Stimulated activated CD8-positive, alpha-beta memory T cell treated with anti-CD3 and anti-CD28 coated beads, Interleukin-15, amount 100 ng/mL, for 4 hours (primary cell): ENCODE measurements at regions not wholly inside any gene's neighbourhood (a gene's known extent, or its start where the extent isn't known, plus 50 kb on each side); places are given as distances from the start of the nearest gene placed in this dataset.

Source experiments
- DNase-seq, 2 donors: peaks; one replicate each; pipeline ENCODE4 v3.0.0-alpha.2; 2020; ENCODE audit warnings: low read depth in 2 of 2

- DNase-seq, result no peak
Measured at GRCh38 chr10:2117641-2118040, 380.3 kb upstream of the ADARB2 start.

DNA sequence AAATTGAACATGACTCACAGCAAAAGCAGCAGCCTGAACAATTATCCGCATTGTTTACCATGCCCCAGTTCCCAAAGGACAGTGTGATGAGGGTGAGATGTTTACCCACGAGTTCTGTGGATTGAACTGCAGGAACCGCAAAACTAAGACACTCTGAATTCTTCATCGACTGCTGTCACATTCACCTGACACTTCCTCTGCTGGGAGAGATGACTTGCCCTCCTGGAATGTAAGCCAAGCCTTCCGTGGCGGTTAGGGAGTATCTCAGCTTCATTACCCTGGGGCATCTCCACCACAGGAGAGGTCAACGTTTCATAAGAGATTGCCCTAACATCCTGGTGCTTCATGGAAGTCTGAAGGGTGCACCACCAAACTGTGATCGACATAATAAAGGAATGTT lies 374.6 kb upstream of the ADARB2 start:
- no peak for DNase-seq

- no peak for DNase-seq
Measured at GRCh38 chr10:2108496-2108895, 371.2 kb upstream of the ADARB2 start.

- no peak for DNase-seq
Measured at GRCh38 chr10:2106641-2107040, 369.3 kb upstream of the ADARB2 start.

- no peak for DNase-seq
Measured at GRCh38 chr10:2099321-2099720, 362.0 kb upstream of the ADARB2 start.

- no peak for DNase-seq
Measured at GRCh38 chr10:2097937-2098336, 360.6 kb upstream of the ADARB2 start.

GRCh38 chr10:2094171-2094570 lies 356.8 kb upstream of the ADARB2 start:
- DNase-seq, result no peak

GRCh38 chr10:2083591-2083990 lies 346.3 kb upstream of the ADARB2 start:
- DNase-seq, result no peak

GRCh38 chr10:2081501-2081900 lies 344.2 kb upstream of the ADARB2 start:
- DNase-seq, result no peak

- no peak for DNase-seq
Measured at GRCh38 chr10:2079603-2080078, 342.3 kb upstream of the ADARB2 start.

GRCh38 chr10:2077231-2077630 lies 339.9 kb upstream of the ADARB2 start:
- DNase-seq, result no peak

- no peak for DNase-seq
Measured at GRCh38 chr10:2076528-2076927, 339.2 kb upstream of the ADARB2 start.

DNA sequence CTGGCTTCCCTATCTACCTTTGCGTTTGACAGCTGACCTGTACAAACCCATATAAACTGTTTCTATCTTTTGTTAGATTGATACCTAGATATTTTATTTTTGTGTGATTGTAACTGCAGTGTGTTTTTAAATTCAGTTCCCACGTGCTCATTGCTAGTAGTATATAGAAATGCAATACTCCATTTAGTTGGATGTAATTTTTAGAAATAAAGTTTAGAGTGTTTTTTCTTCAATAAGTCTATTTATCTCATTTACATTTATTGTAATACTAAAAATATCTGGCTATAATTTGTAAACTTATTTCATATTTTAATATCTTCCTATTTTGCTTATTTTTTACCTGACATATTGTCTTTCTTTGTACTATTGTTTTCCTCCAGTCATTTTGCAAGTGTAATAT lies 329.7 kb upstream of the ADARB2 start:
- no peak for DNase-seq

GRCh38 chr10:2054728-2055127 lies 317.4 kb upstream of the ADARB2 start:
- DNase-seq, result no peak

- DNase-seq, result no peak
Measured at GRCh38 chr10:2053805-2054204, 316.5 kb upstream of the ADARB2 start.

GRCh38 chr10:2051108-2051507 lies 313.8 kb upstream of the ADARB2 start:
- DNase-seq, result no peak

GRCh38 chr10:2049560-2049959 lies 312.2 kb upstream of the ADARB2 start:
- DNase-seq, result no peak

GRCh38 chr10:2048337-2048973 lies 311.1 kb upstream of the ADARB2 start:
- no peak for DNase-seq

DNA sequence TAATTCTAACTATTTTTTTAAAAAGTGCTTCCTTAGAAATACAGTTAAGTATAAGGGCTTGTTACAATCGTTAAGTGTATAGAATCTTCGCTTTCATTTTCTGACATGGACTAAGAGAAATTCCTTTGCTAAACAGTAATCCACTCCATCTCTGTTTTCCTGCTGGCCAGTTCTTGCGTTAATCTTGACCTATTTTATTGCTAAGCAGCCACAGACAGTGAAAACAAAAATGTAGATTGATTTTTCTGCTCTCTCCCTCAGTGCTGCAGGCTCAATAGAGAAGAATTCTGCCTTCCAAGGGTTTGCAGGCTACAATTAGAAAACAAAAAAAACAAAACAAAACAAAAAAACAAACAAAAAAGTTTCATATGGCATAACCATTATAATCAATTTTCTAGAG lies 310.4 kb upstream of the ADARB2 start:
- DNase-seq, result no peak

- DNase-seq, result no peak
Measured at GRCh38 chr10:2043379-2043778, 306.1 kb upstream of the ADARB2 start.

- no peak for DNase-seq
Measured at GRCh38 chr10:2038036-2038435, 300.7 kb upstream of the ADARB2 start.

DNA sequence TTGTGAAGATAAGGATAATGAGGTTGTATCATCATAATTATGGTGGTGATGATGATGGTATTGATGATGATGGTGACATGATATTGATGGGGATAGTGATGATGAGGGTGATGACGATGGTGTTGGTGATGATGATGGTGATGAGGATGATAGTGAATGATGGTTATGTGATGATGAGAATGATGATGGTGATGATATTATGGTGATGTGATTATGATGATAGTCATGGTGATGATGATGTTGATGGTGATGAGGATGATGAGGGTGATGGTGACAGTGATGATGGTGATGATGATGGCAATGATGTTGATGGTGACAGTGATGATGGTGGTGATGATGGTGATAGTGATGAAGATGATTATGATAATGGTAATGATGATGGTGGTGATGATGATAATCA lies 299.9 kb upstream of the ADARB2 start:
- no peak for DNase-seq

DNA sequence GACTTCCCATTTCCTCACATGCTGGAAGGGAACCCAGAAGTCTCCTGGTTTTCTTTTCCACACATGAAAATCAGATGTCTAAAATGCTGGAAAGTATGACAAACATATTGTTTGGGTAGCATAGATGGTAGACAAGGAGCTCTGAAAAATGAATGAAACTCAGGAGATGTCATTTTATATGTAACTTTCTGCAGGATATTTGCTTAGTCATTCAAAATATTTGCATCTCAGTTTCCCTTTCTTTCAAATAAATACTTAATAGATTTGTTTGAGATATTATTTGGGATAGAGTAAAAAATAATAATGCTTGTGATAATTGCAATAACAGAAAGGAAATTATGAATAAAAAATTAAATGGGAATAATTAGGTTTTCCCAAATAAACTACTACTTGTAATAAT lies 298.9 kb upstream of the ADARB2 start:
- DNase-seq, result no peak

DNA sequence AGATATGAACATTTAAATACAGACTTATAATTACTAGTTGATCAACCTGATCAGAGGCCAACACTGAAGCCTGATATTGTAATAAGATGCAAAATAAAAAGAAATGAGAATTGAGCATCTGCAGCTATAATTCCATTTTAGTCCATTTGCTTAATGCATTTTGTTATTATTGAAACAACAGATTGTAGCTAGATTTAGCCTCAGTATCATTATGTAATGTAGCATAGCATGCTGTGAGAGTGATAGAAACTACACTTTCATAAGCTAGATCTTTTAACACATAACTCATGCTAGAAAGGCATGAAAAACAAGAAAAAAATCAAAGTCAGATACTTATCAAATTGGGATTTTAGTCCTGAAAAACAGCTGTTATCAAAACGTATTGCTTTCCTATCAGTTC lies 292.7 kb upstream of the ADARB2 start:
- no peak for DNase-seq
